ENCODE measurements at regions not wholly inside any gene's neighbourhood (a gene's known extent, or its start where the extent isn't known, plus 50 kb on each side); places are given as distances from the start of the nearest gene placed in this dataset.

DNA sequence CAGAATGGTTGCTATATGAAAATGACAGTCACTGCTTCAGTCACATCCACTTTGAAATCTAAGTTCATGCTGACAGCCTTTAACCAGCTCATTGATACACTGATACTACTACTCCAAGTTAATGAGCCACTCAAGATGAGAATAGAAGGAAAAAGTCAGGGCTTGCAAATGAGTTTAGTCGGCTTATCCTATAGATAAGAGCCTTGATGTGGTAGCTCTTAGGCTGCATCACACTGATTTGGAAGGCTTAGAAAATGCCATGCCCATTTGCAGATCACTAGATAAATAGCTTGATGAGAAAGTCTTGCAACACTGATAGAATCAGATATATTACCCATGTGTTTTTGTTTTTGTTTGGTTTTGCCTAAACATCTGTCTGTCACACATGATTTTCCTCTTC is 251.4 kb upstream of the ATXN7L3B start:
- Histone ChIP-seq H3K9me2 (ENCODE audit: insufficient read depth) (0 out of 2 replicates have a peak, but pooled peaks cover 6% of the 10 kb centered on the region), H4K20me1 (ENCODE audit: insufficient read depth) (no peaks in the 10 kb centered on the region), H2AFZ (no peak overlapping the region), H3K27me3 (ENCODE audit: insufficient read depth, low read depth) (no peaks in the 10 kb centered on the region), H3K4me2 (no peak overlapping the region), H3F3A (ENCODE audit: insufficient read depth, low read depth) (no peaks in the 10 kb centered on the region), H3K79me2 (ENCODE audit: low read depth) (no peaks in the 10 kb centered on the region), H3K36me3 (ENCODE audit: low read depth) (no peaks in the 10 kb centered on the region), H3K4me3 (no peak overlapping the region), H3K4me1 (replicated peaks; ENCODE audit: insufficient read depth) (peaks cover 9% of the 10 kb centered on the region), H3K27ac (no peak overlapping the region), H3K9me3 (ENCODE audit: insufficient read depth, low read depth) (no peaks in the 10 kb centered on the region)
- no TSS peak for BruUV-seq (replicated peaks)
- intact Hi-C loops (cut with micrococcal nuclease; ENCODE audit: unreplicated experiment) = no loop called here
- POLR2A ChIA-PET (ENCODE audit: unreplicated experiment) = no interaction called here
- TF ChIP-seq, protein P1, sequence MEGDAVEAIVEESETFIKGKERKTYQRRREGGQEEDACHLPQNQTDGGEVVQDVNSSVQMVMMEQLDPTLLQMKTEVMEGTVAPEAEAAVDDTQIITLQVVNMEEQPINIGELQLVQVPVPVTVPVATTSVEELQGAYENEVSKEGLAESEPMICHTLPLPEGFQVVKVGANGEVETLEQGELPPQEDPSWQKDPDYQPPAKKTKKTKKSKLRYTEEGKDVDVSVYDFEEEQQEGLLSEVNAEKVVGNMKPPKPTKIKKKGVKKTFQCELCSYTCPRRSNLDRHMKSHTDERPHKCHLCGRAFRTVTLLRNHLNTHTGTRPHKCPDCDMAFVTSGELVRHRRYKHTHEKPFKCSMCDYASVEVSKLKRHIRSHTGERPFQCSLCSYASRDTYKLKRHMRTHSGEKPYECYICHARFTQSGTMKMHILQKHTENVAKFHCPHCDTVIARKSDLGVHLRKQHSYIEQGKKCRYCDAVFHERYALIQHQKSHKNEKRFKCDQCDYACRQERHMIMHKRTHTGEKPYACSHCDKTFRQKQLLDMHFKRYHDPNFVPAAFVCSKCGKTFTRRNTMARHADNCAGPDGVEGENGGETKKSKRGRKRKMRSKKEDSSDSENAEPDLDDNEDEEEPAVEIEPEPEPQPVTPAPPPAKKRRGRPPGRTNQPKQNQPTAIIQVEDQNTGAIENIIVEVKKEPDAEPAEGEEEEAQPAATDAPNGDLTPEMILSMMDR (conservative IDR thresholded peaks at IDR 0.05) = no peak
- CTCF ChIA-PET = no interaction called here
- DNase-seq = no peak

DNA sequence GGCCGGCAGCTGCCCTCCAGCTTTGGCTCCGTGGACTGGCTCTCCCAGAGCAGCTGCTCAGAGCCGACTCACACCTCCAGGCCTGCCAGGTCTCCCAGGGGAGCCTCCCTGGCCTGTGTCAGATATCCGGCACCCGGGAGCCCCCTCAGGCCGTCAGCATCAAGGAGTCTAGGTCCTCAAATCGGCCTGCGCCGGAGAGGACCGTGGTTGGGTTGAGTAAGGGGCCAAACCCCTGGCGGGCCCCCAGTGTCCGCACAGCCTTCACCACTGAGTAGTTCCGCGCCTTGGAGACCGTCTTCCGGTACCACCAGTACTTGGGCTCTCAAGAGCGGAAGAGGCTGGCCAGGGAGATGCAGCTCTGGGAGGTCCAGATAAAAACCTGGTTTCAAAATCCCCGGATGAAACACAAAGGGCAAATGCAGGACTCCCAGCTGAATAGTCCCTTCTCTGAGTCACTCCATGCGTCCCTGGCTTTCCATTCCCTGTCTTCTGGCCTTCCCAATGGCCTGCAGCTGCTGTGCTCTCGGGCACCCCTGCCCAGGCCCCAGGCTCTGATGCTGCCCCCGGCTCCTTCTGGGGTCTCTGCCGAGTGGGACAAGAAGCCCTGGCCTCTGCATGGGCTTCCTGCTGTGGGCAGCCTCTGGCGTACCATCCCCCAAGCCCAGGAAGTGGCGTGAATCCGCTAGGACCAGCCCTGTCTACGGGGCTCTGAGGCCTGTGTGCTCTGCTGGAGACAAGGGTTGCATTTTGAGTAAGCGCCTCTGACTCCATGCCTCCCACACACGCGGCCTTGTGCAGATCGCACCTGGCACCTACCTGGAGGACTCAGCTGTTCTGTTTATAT is 245.1 kb upstream of the ATXN7L3B start:
- ChIA-PET POLR2A (ENCODE audit: unreplicated experiment) (no interaction called here), CTCF (no interaction called here)
- H3F3A ChIP-seq (ENCODE audit: insufficient read depth, low read depth) = no peaks in the 10 kb centered on the region
- no peaks in the 10 kb centered on the region for H3K27me3 ChIP-seq (ENCODE audit: insufficient read depth, low read depth)
- no peaks in the 10 kb centered on the region for H4K20me1 ChIP-seq (ENCODE audit: insufficient read depth)
- intact Hi-C loops (cut with micrococcal nuclease; ENCODE audit: unreplicated experiment) = no loop called here
- no TSS peak for BruUV-seq (replicated peaks)
- no peaks in the 10 kb centered on the region for H3K4me1 ChIP-seq (replicated peaks; ENCODE audit: insufficient read depth)
- no peak overlapping the region for H2AFZ ChIP-seq
- no peak for TF ChIP-seq EZH2 (IDR thresholded peaks at IDR 0.05; ENCODE audit: low read depth)
- TF ChIP-seq, protein P1 (conservative IDR thresholded peaks at IDR 0.05) = no peak
- H3K9me2 ChIP-seq (ENCODE audit: insufficient read depth) = peaks cover 9% of the 10 kb centered on the region; the same call in 1 of the 2 replicates
- no peaks in the 10 kb centered on the region for H3K79me2 ChIP-seq (ENCODE audit: low read depth)
- no peak overlapping the region for H3K4me2 ChIP-seq
- H3K4me3 ChIP-seq = no peak overlapping the region
- DNase-seq = no peak
- H3K9me3 ChIP-seq (ENCODE audit: insufficient read depth, low read depth) = no peaks in the 10 kb centered on the region
- H3K27ac ChIP-seq = no peak overlapping the region
- H3K36me3 ChIP-seq (ENCODE audit: low read depth) = no peaks in the 10 kb centered on the region

DNA sequence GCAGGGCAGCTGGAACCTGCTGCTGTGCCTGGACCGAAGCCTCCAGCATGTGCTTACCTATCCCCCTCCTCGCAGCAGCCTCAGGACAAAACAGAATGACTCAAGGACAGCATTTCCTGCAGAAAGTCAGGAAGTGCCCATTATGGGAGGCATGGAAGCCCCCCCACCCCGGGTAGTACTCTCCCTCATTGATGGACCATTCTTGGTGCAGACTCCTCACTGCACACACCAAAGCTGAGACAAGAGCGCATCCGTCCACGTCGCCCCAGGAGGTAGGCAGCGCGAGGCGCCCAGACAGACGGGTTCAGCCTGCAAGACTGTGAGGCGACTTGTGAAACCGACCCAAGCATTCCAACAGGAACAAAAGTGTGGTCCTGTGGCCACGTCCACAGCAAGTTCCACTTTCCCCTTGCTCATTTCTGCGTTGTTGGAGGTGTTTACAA is 243.9 kb upstream of the ATXN7L3B start:
- Histone ChIP-seq H3K9me3 (ENCODE audit: insufficient read depth, low read depth) (no peaks in the 10 kb centered on the region), H3K4me2 (no peak overlapping the region), H3F3A (ENCODE audit: insufficient read depth, low read depth) (no peaks in the 10 kb centered on the region), H4K20me1 (ENCODE audit: insufficient read depth) (no peaks in the 10 kb centered on the region), H3K27ac (no peak overlapping the region), H3K9me2 (ENCODE audit: insufficient read depth) (peaks cover 9% of the 10 kb centered on the region; the same call in 1 of the 2 replicates), H3K79me2 (ENCODE audit: low read depth) (no peaks in the 10 kb centered on the region), H3K4me1 (replicated peaks; ENCODE audit: insufficient read depth) (no peaks in the 10 kb centered on the region), H3K4me3 (no peak overlapping the region), H3K27me3 (ENCODE audit: insufficient read depth, low read depth) (no peaks in the 10 kb centered on the region), H3K36me3 (ENCODE audit: low read depth) (no peaks in the 10 kb centered on the region), H2AFZ (no peak overlapping the region)
- no peak for DNase-seq
- ChIA-PET CTCF (no interaction called here), POLR2A (ENCODE audit: unreplicated experiment) (no interaction called here)
- intact Hi-C loops (cut with micrococcal nuclease; ENCODE audit: unreplicated experiment) = no loop called here
- TF ChIP-seq, protein P1 (conservative IDR thresholded peaks at IDR 0.05) = no peak
- no peak for TF ChIP-seq EZH2 (IDR thresholded peaks at IDR 0.05; ENCODE audit: low read depth)
- BruUV-seq (replicated peaks) = no TSS peak
